B cell (primary cell): ENCODE measurements at regions not wholly inside any gene's neighbourhood (a gene's known extent, or its start where the extent isn't known, plus 50 kb on each side); places are given as distances from the start of the nearest gene placed in this dataset.

ENCODE experiments used
- ATAC-seq: fragments of 200-7000 bp; cut with Tn5 transposase; one replicate; pipeline ENCODE4 v1.10.0; 2021; ENCODE audit warnings: low read depth, mild to moderate bottlenecking, moderate number of reproducible peaks, moderate library complexity
- CTCF ChIA-PET: fragments of 350-600 bp; sonication (Branson Sonifier 250); formaldehyde crosslinking; loops from one replicate; lab custom pipeline; 2021; ENCODE audit warnings: antibody characterized with exemption, inconsistent platforms; lab: Charles Lee
- POLR2A ChIA-PET: fragments of 350-600 bp; sonication (Branson Sonifier 250); formaldehyde crosslinking; loops from one replicate; lab custom pipeline; 2021; ENCODE audit warnings: antibody characterized with exemption; lab: Charles Lee
- DNase-seq: peaks from one replicate; pipeline ENCODE4 v3.0.0; 2013
- H2AFZ ChIP-seq: 2 replicates; pipeline ENCODE4 v1.6.1; 2012; ENCODE audit warnings: mild to moderate bottlenecking, low read depth, low read length; ENCODE audit not compliant: insufficient read depth, poor library complexity, severe bottlenecking
- H3K27ac ChIP-seq, 2 donors: 1 replicate in 1 of 2; 2 replicates in 1 of 2; pipeline ENCODE4 v1.5.1; 2012 to 2013; ENCODE audit warnings: low read length in 2 of 2, mild to moderate bottlenecking in 2 of 2, moderate library complexity in 1 of 2
- H3K27me3 ChIP-seq, 4 experiments: fragments of 200-600 bp in 1 of 4; sonication (generic) in 1 of 4; replicated peaks in 1 of 4; 1 replicate in 2 of 4; 2 replicates in 2 of 4; pipeline versions ENCODE4 v1.6.1 to v1.7.0; 2013 to 2016; ENCODE audit warnings: low read length in 3 of 4, mild to moderate bottlenecking in 2 of 4, mixed read lengths in 1 of 4, moderate library complexity in 1 of 4; ENCODE audit not compliant: insufficient read depth in 4 of 4, control insufficient read depth in 3 of 4; ENCODE audit errors: control extremely low read depth in 1 of 4
- H3K36me3 ChIP-seq, 2 experiments: replicated peaks in 1 of 2; 1 replicate in 1 of 2; 2 replicates in 1 of 2; pipeline versions ENCODE4 v1.6.1 to v1.7.1; 2013; ENCODE audit warnings: low read length in 1 of 2; ENCODE audit not compliant: insufficient read depth in 2 of 2, control insufficient read depth in 1 of 2; ENCODE audit errors: control extremely low read depth in 1 of 2, extremely low read depth in 1 of 2
- H3K4me1 ChIP-seq, 2 donors: fragments of 200-600 bp in 1 of 2; sonication (generic) in 1 of 2; 1 replicate in 1 of 2; 2 replicates in 1 of 2; pipeline versions ENCODE4 v1.5.1 to v1.6.1; 2013 to 2017; ENCODE audit warnings: low read length in 2 of 2; ENCODE audit not compliant: control insufficient read depth in 2 of 2, insufficient read depth in 2 of 2
- H3K4me2 ChIP-seq: replicated peaks from 2 replicates; pipeline ENCODE3; 2012; ENCODE audit warnings: mild to moderate bottlenecking, low read depth, low read length; ENCODE audit not compliant: poor library complexity, severe bottlenecking
- H3K4me3 ChIP-seq, 5 experiments: fragments of 200-600 bp in 1 of 5; sonication (generic) in 1 of 5; 1 replicate in 3 of 5; 2 replicates in 2 of 5; pipeline versions ENCODE4 v1.5.1 to v1.7.0; 2011 to 2016; ENCODE audit warnings: low read length in 4 of 5, mild to moderate bottlenecking in 4 of 5, low read depth in 2 of 5, control low read depth in 1 of 5, moderate library complexity in 1 of 5; ENCODE audit not compliant: insufficient read depth in 1 of 5; ENCODE audit errors: control extremely low read depth in 1 of 5, extremely low read depth in 1 of 5
- H3K79me2 ChIP-seq: fragments of 200-600 bp; sonication (generic); one replicate; pipeline ENCODE4 v1.6.0; 2016; ENCODE audit warnings: low read length; ENCODE audit not compliant: control insufficient read depth, insufficient read depth
- H3K9ac ChIP-seq: fragments of 200-600 bp; sonication (generic); 2 replicates; pipeline ENCODE4 v1.6.1; 2017; ENCODE audit warnings: mild to moderate bottlenecking, low read length, moderate library complexity
- H3K9me3 ChIP-seq, 3 donors: one replicate each; pipeline versions ENCODE4 v1.6.1 to v1.7.1; 2013; ENCODE audit warnings: low read length in 2 of 3; ENCODE audit not compliant: control insufficient read depth in 2 of 3, insufficient read depth in 1 of 3; ENCODE audit errors: control extremely low read depth in 1 of 3
- H4K20me1 ChIP-seq: 2 replicates; pipeline ENCODE4 v1.6.0; 2012; ENCODE audit warnings: mild to moderate bottlenecking, low read length; ENCODE audit not compliant: insufficient read depth, control insufficient read depth, poor library complexity, severe bottlenecking
- H3K27ac Mint-ChIP-seq: one replicate; pipeline ENCODE4 v1.8.0; 2021; ENCODE audit warnings: mixed read lengths
- H3K27me3 Mint-ChIP-seq: one replicate; pipeline ENCODE4 v1.8.0; 2021; ENCODE audit warnings: mixed read lengths
- H3K4me1 Mint-ChIP-seq: one replicate; pipeline ENCODE4 v1.8.0; 2021; ENCODE audit warnings: mixed read lengths
- H3K4me3 Mint-ChIP-seq: one replicate; pipeline ENCODE4 v1.8.0; 2021; ENCODE audit warnings: mixed read lengths
- H3K9me3 Mint-ChIP-seq: one replicate; pipeline ENCODE4 v1.8.0; 2022; ENCODE audit warnings: mixed read lengths; ENCODE audit not compliant: insufficient read depth
- CTCF ChIP-seq: fragments of 200-600 bp; IDR thresholded peaks from one replicate; pipeline ENCODE4 v1.8.0; 2022; ENCODE audit warnings: antibody characterized with exemption, mild to moderate bottlenecking
- EZH2 ChIP-seq: IDR thresholded peaks from 2 replicates; pipeline ENCODE4 v1.6.1; 2012; ENCODE audit warnings: borderline replicate concordance, low read depth, mild to moderate bottlenecking, moderate library complexity, low read length; ENCODE audit not compliant: insufficient read depth, poor library complexity, severe bottlenecking
- WGBS: methylation state at CpG from one replicate; pipeline ENCODE4 v1.1.5; 2013; ENCODE audit warnings: missing lambda C conversion rate; ENCODE audit not compliant: insufficient coverage; 5-methylcytosine and 5-hydroxymethylcytosine counted together
- intact Hi-C: fragments of 100-400 bp; cut with micrococcal nuclease; formaldehyde crosslinking; loops from one replicate; pipeline ENCODE4 v1.10.0; 2022

- intact Hi-C loops: no loop called here
- H3K9me3 ChIP-seq: no peaks in the 10 kb centered on the region
- ATAC-seq: no peak
- H3K79me2 ChIP-seq: no peaks in the 10 kb centered on the region
- no peak overlapping the region for H3K9ac ChIP-seq
- Mint-ChIP-seq H3K27ac (no peak overlapping the region), H3K4me1 (no peaks in the 10 kb centered on the region), H3K27me3 (no peaks in the 10 kb centered on the region), H3K9me3 (peaks cover 1% of the 10 kb centered on the region), H3K4me3 (no peak overlapping the region)
- no peaks in the 10 kb centered on the region for H3K27me3 ChIP-seq
- H3K4me3 ChIP-seq: no peak overlapping the region
- H3K36me3 ChIP-seq: no peaks in the 10 kb centered on the region
- 83% methylated on average over 1 of the region's 4 CpGs for WGBS
- POLR2A ChIA-PET: no interaction called here
- H3K4me2 ChIP-seq: no peak overlapping the region
- H3K4me1 ChIP-seq: no peaks in the 10 kb centered on the region
- DNase-seq: no peak
- H2AFZ ChIP-seq: no peak overlapping the region
- TF ChIP-seq EZH2 (no peak), CTCF (no peak)
- CTCF ChIA-PET: no interaction called here
- no peak overlapping the region for H3K27ac ChIP-seq
- H4K20me1 ChIP-seq: no peaks in the 10 kb centered on the region
Observed at GRCh38 chr18:39834636-39835035, 2120.4 kb upstream of the PIK3C3 start.

GRCh38 chr18:39825485-39826150 lies 2129.4 kb upstream of the PIK3C3 start:
- H3K27me3 Mint-ChIP-seq: no peaks in the 10 kb centered on the region
- H3K9me3 ChIP-seq: no peaks in the 10 kb centered on the region
- TF ChIP-seq CTCF (no peak), EZH2 (no peak)
- no peak overlapping the region for H3K4me3 ChIP-seq
- no CpG with 5 or more reads among the region's 1 CpG for WGBS
- no peak overlapping the region for H3K4me2 ChIP-seq
- no peaks in the 10 kb centered on the region for H3K27me3 ChIP-seq
- H3K4me1 Mint-ChIP-seq: no peaks in the 10 kb centered on the region
- no peak overlapping the region for H3K27ac Mint-ChIP-seq
- no peaks in the 10 kb centered on the region for H3K36me3 ChIP-seq
- H2AFZ ChIP-seq: no peak overlapping the region
- H3K9ac ChIP-seq: no peak overlapping the region
- no peaks in the 10 kb centered on the region for H3K9me3 Mint-ChIP-seq
- CTCF ChIA-PET: no interaction called here
- H4K20me1 ChIP-seq: no peaks in the 10 kb centered on the region
- DNase-seq: no peak
- POLR2A ChIA-PET: no interaction called here
- H3K4me1 ChIP-seq: no peaks in the 10 kb centered on the region
- H3K27ac ChIP-seq: no peak overlapping the region
- no peak for ATAC-seq
- no peak overlapping the region for H3K4me3 Mint-ChIP-seq
- no peaks in the 10 kb centered on the region for H3K79me2 ChIP-seq
- intact Hi-C loops: no loop called here
